GM12865 (cell line): ENCODE measurements at regions not wholly inside any gene's neighbourhood (a gene's known extent, or its start where the extent isn't known, plus 50 kb on each side); places are given as distances from the start of the nearest gene placed in this dataset.

Experiments used
- DNase-seq: peaks from one replicate; pipeline ENCODE4 v3.0.0; 2010; ENCODE audit warnings: low read depth
- H3K4me3 ChIP-seq: 2 replicates; pipeline ENCODE4 v1.5.1; 2011; ENCODE audit warnings: mild to moderate bottlenecking, low read depth, low read length, control low read depth
- CTCF ChIP-seq: IDR thresholded peaks from 2 replicates; pipeline ENCODE4 v1.5.1; 2011; ENCODE audit warnings: low read length, control low read depth, low read depth, inconsistent platforms; ENCODE audit not compliant: insufficient read depth; ENCODE audit errors: missing control alignments

GRCh38 chr6:8948733-8949132 lies 513.4 kb upstream of the SLC35B3 start:
- DNase-seq, result no peak
- TF ChIP-seq CTCF, result no peak
- H3K4me3 ChIP-seq, result no peak overlapping the region

- DNase-seq, result peak; percentile 21
- TF ChIP-seq CTCF, result no peak
- no peak overlapping the region for H3K4me3 ChIP-seq
These were observed 512.6 kb upstream of the SLC35B3 start for GRCh38 chr6:8947900-8948299.

GRCh38 chr6:8944548-8944947 lies 509.2 kb upstream of the SLC35B3 start:
- H3K4me3 ChIP-seq, result no peak overlapping the region
- TF ChIP-seq CTCF, result no peak
- no peak for DNase-seq

- no peak for TF ChIP-seq CTCF
- no peak overlapping the region for H3K4me3 ChIP-seq
- DNase-seq, result no peak
These were observed 507.7 kb upstream of the SLC35B3 start for GRCh38 chr6:8943073-8943472.

- no peak for TF ChIP-seq CTCF
- no peak for DNase-seq
- no peak overlapping the region for H3K4me3 ChIP-seq
These were observed 506.2 kb upstream of the SLC35B3 start for GRCh38 chr6:8941577-8941976.

- no peak for DNase-seq
- no peak for TF ChIP-seq CTCF
- H3K4me3 ChIP-seq, result no peak overlapping the region
These were observed 505.0 kb upstream of the SLC35B3 start for GRCh38 chr6:8940356-8940755.

GRCh38 chr6:8939615-8940014 lies 504.3 kb upstream of the SLC35B3 start:
- DNase-seq, result peak; percentile 9
- no peak overlapping the region for H3K4me3 ChIP-seq
- no peak for TF ChIP-seq CTCF
